ENCODE measurements at regions not wholly inside any gene's neighbourhood (a gene's known extent, or its start where the extent isn't known, plus 50 kb on each side); places are given as distances from the start of the nearest gene placed in this dataset.

GRCh38 chr17:54718286-54718685 is 182.4 kb upstream of the TOM1L1 start:
- Mint-ChIP-seq H3K4me3 (no peak overlapping the region), H3K27ac (no peak overlapping the region), H3K4me1 (no peaks in the 10 kb centered on the region), H3K36me3 (ENCODE audit: low read depth) (no peaks in the 10 kb centered on the region), H3K9me3 (no peaks in the 10 kb centered on the region), H3K27me3 (ENCODE audit: low read depth) (no peaks in the 10 kb centered on the region)
- TF ChIP-seq CTCF (IDR thresholded peaks at IDR 0.05; ENCODE audit: unreplicated experiment in 3 of 3): no peak

- H3K27ac Mint-ChIP-seq: no peak overlapping the region
- H3K4me3 Mint-ChIP-seq: no peak overlapping the region
- H3K4me1 Mint-ChIP-seq: no peaks in the 10 kb centered on the region
- H3K36me3 Mint-ChIP-seq (ENCODE audit: low read depth): peaks cover 8% of the 10 kb centered on the region
- H3K9me3 Mint-ChIP-seq: peaks cover 59% of the 10 kb centered on the region
- H3K27me3 Mint-ChIP-seq (ENCODE audit: low read depth): no peaks in the 10 kb centered on the region
- TF ChIP-seq CTCF (IDR thresholded peaks at IDR 0.05; ENCODE audit: unreplicated experiment in 3 of 3): no peak
Measured at GRCh38 chr17:54727624-54728023, 173.0 kb upstream of the TOM1L1 start.

- H3K27me3 Mint-ChIP-seq (ENCODE audit: low read depth): no peaks in the 10 kb centered on the region
- no peak overlapping the region for H3K27ac Mint-ChIP-seq
- peaks cover 9% of the 10 kb centered on the region for H3K9me3 Mint-ChIP-seq
- H3K36me3 Mint-ChIP-seq (ENCODE audit: low read depth): no peaks in the 10 kb centered on the region
- no peak overlapping the region for H3K4me3 Mint-ChIP-seq
- no peak for TF ChIP-seq CTCF (IDR thresholded peaks at IDR 0.05; ENCODE audit: unreplicated experiment in 3 of 3)
- no peaks in the 10 kb centered on the region for H3K4me1 Mint-ChIP-seq
Measured at GRCh38 chr17:54736573-54736972, 164.1 kb upstream of the TOM1L1 start.

GRCh38 chr17:54738496-54738895 is 162.2 kb upstream of the TOM1L1 start:
- no peak for TF ChIP-seq CTCF (IDR thresholded peaks at IDR 0.05; ENCODE audit: unreplicated experiment in 3 of 3)
- Mint-ChIP-seq H3K9me3 (no peaks in the 10 kb centered on the region), H3K27ac (no peak overlapping the region), H3K36me3 (ENCODE audit: low read depth) (no peaks in the 10 kb centered on the region), H3K27me3 (ENCODE audit: low read depth) (no peaks in the 10 kb centered on the region), H3K4me3 (no peak overlapping the region), H3K4me1 (no peaks in the 10 kb centered on the region)

GRCh38 chr17:54744750-54745149 is 155.9 kb upstream of the TOM1L1 start:
- H3K27ac Mint-ChIP-seq: no peak overlapping the region
- no peak overlapping the region for H3K4me3 Mint-ChIP-seq
- no peaks in the 10 kb centered on the region for H3K27me3 Mint-ChIP-seq (ENCODE audit: low read depth)
- H3K4me1 Mint-ChIP-seq: no peaks in the 10 kb centered on the region
- TF ChIP-seq CTCF (IDR thresholded peaks at IDR 0.05; ENCODE audit: unreplicated experiment in 3 of 3): no peak
- H3K36me3 Mint-ChIP-seq (ENCODE audit: low read depth): peaks cover 10% of the 10 kb centered on the region
- peaks cover 33% of the 10 kb centered on the region for H3K9me3 Mint-ChIP-seq

GRCh38 chr17:54745239-54745638 is 155.4 kb upstream of the TOM1L1 start:
- Mint-ChIP-seq H3K36me3 (ENCODE audit: low read depth) (peaks cover 10% of the 10 kb centered on the region), H3K27ac (no peak overlapping the region), H3K9me3 (peaks cover 33% of the 10 kb centered on the region), H3K4me3 (no peak overlapping the region), H3K27me3 (ENCODE audit: low read depth) (no peaks in the 10 kb centered on the region), H3K4me1 (no peaks in the 10 kb centered on the region)
- TF ChIP-seq CTCF (IDR thresholded peaks at IDR 0.05; ENCODE audit: unreplicated experiment in 3 of 3): no peak
